ENCODE measurements at regions not wholly inside any gene's neighbourhood (a gene's known extent, or its start where the extent isn't known, plus 50 kb on each side); places are given as distances from the start of the nearest gene placed in this dataset.

- no peaks in the 10 kb centered on the region for H3K36me3 ChIP-seq (ENCODE audit: insufficient read depth, low read length)
- H3K4me3 ChIP-seq (ENCODE audit: low read length): no peak overlapping the region
- POLR2A ChIA-PET: no interaction called here
- H3K9me3 ChIP-seq (ENCODE audit: low read length): no peaks in the 10 kb centered on the region
- Mint-ChIP-seq H3K4me1 (no peaks in the 10 kb centered on the region), H3K4me3 (no peak overlapping the region), H3K27ac (no peak overlapping the region), H3K9me3 (no peaks in the 10 kb centered on the region), H3K36me3 (no peaks in the 10 kb centered on the region), H3K27me3 (no peaks in the 10 kb centered on the region)
- no peaks in the 10 kb centered on the region for H3K27me3 ChIP-seq (ENCODE audit: insufficient read depth, low read length, poor library complexity, severe bottlenecking)
- CTCF ChIA-PET: no interaction called here
- DNase-seq: no peak
- H3K27ac ChIP-seq (ENCODE audit: low read depth, low read length): no peak overlapping the region
- no peaks in the 10 kb centered on the region for H3K4me1 ChIP-seq (ENCODE audit: insufficient read depth, low read length)
Measured at GRCh38 chr9:7691909-7692308, 107.7 kb downstream of the DMAC1 start.

GRCh38 chr9:7690014-7690413, 109.6 kb downstream of the DMAC1 start:
- Mint-ChIP-seq H3K9me3 (no peaks in the 10 kb centered on the region), H3K27ac (no peak overlapping the region), H3K36me3 (no peaks in the 10 kb centered on the region), H3K27me3 (no peaks in the 10 kb centered on the region), H3K4me3 (no peak overlapping the region), H3K4me1 (no peaks in the 10 kb centered on the region)
- ChIA-PET CTCF (no interaction called here), POLR2A (no interaction called here)
- Histone ChIP-seq H3K27me3 (ENCODE audit: insufficient read depth, low read length, poor library complexity, severe bottlenecking) (no peaks in the 10 kb centered on the region), H3K9me3 (ENCODE audit: low read length) (no peaks in the 10 kb centered on the region), H3K27ac (ENCODE audit: low read depth, low read length) (no peak overlapping the region), H3K4me1 (ENCODE audit: insufficient read depth, low read length) (no peaks in the 10 kb centered on the region), H3K36me3 (ENCODE audit: insufficient read depth, low read length) (no peaks in the 10 kb centered on the region), H3K4me3 (ENCODE audit: low read length) (no peak overlapping the region)
- no peak for DNase-seq

GRCh38 chr9:7688626-7689025, 111.0 kb downstream of the DMAC1 start:
- H3K4me1 Mint-ChIP-seq: no peaks in the 10 kb centered on the region
- no peaks in the 10 kb centered on the region for H3K4me1 ChIP-seq (ENCODE audit: insufficient read depth, low read length)
- H3K27ac Mint-ChIP-seq: no peak overlapping the region
- no peak overlapping the region for H3K4me3 ChIP-seq (ENCODE audit: low read length)
- H3K27me3 ChIP-seq (ENCODE audit: insufficient read depth, low read length, poor library complexity, severe bottlenecking): no peaks in the 10 kb centered on the region
- no peaks in the 10 kb centered on the region for H3K27me3 Mint-ChIP-seq
- H3K36me3 ChIP-seq (ENCODE audit: insufficient read depth, low read length): no peaks in the 10 kb centered on the region
- no peak for DNase-seq
- H3K9me3 ChIP-seq (ENCODE audit: low read length): no peaks in the 10 kb centered on the region
- CTCF ChIA-PET: no interaction called here
- no peaks in the 10 kb centered on the region for H3K9me3 Mint-ChIP-seq
- POLR2A ChIA-PET: no interaction called here
- H3K27ac ChIP-seq (ENCODE audit: low read depth, low read length): no peak overlapping the region
- no peak overlapping the region for H3K4me3 Mint-ChIP-seq
- H3K36me3 Mint-ChIP-seq: no peaks in the 10 kb centered on the region

GRCh38 chr9:7676609-7677156, 122.9 kb downstream of the DMAC1 start:
- no peaks in the 10 kb centered on the region for H3K4me1 ChIP-seq (ENCODE audit: insufficient read depth, low read length)
- POLR2A ChIA-PET: no interaction called here
- Mint-ChIP-seq H3K4me1 (no peaks in the 10 kb centered on the region), H3K9me3 (no peaks in the 10 kb centered on the region), H3K27me3 (peaks cover 3 to 5% of the 10 kb centered on the region in 2 donors), H3K36me3 (peaks cover 0 to 14% (median 0%) of the 10 kb centered on the region in 3 donors), H3K27ac (no peak overlapping the region), H3K4me3 (no peak overlapping the region)
- DNase-seq: no peak
- no peak overlapping the region for H3K27ac ChIP-seq (ENCODE audit: low read depth, low read length)
- H3K27me3 ChIP-seq (ENCODE audit: insufficient read depth, low read length, poor library complexity, severe bottlenecking): no peaks in the 10 kb centered on the region
- no peak overlapping the region for H3K4me3 ChIP-seq (ENCODE audit: low read length)
- CTCF ChIA-PET: no interaction called here
- no peaks in the 10 kb centered on the region for H3K36me3 ChIP-seq (ENCODE audit: insufficient read depth, low read length)
- H3K9me3 ChIP-seq (ENCODE audit: low read length): no peaks in the 10 kb centered on the region

GRCh38 chr9:7671847-7672246, 127.7 kb downstream of the DMAC1 start:
- no peak overlapping the region for H3K4me3 Mint-ChIP-seq
- no peaks in the 10 kb centered on the region for H3K9me3 Mint-ChIP-seq
- H3K36me3 Mint-ChIP-seq: no peaks in the 10 kb centered on the region
- Histone ChIP-seq H3K27me3 (ENCODE audit: insufficient read depth, low read length, poor library complexity, severe bottlenecking) (no peaks in the 10 kb centered on the region), H3K4me3 (ENCODE audit: low read length) (no peak overlapping the region), H3K9me3 (ENCODE audit: low read length) (no peaks in the 10 kb centered on the region), H3K4me1 (ENCODE audit: insufficient read depth, low read length) (no peaks in the 10 kb centered on the region), H3K36me3 (ENCODE audit: insufficient read depth, low read length) (no peaks in the 10 kb centered on the region), H3K27ac (ENCODE audit: low read depth, low read length) (no peak overlapping the region)
- H3K4me1 Mint-ChIP-seq: no peaks in the 10 kb centered on the region
- no peak for DNase-seq
- H3K27me3 Mint-ChIP-seq: peaks cover 0 to 4% of the 10 kb centered on the region in 2 donors
- CTCF ChIA-PET: no interaction called here
- POLR2A ChIA-PET: no interaction called here
- peak overlapping the region in 1 of 8 donors; percentile 41 for H3K27ac Mint-ChIP-seq

- Histone ChIP-seq H3K4me1 (ENCODE audit: insufficient read depth, low read length) (no peaks in the 10 kb centered on the region), H3K27ac (ENCODE audit: low read depth, low read length) (no peak overlapping the region), H3K4me3 (ENCODE audit: low read length) (no peak overlapping the region), H3K9me3 (ENCODE audit: low read length) (no peaks in the 10 kb centered on the region), H3K36me3 (ENCODE audit: insufficient read depth, low read length) (no peaks in the 10 kb centered on the region), H3K27me3 (ENCODE audit: insufficient read depth, low read length, poor library complexity, severe bottlenecking) (no peaks in the 10 kb centered on the region)
- no peaks in the 10 kb centered on the region for H3K9me3 Mint-ChIP-seq
- DNase-seq: no peak
- H3K27me3 Mint-ChIP-seq: peaks cover 5 to 8% of the 10 kb centered on the region in 2 donors
- no peak overlapping the region for H3K27ac Mint-ChIP-seq
- ChIA-PET POLR2A (no interaction called here), CTCF (no interaction called here)
- no peaks in the 10 kb centered on the region for H3K4me1 Mint-ChIP-seq
- H3K36me3 Mint-ChIP-seq: peaks cover 0 to 1% (median 0%) of the 10 kb centered on the region in 3 donors
- no peak overlapping the region for H3K4me3 Mint-ChIP-seq
Measured at GRCh38 chr9:7668541-7668940, 131.0 kb downstream of the DMAC1 start.

GRCh38 chr9:7665874-7666273, 133.7 kb downstream of the DMAC1 start:
- H3K9me3 Mint-ChIP-seq: no peaks in the 10 kb centered on the region
- Histone ChIP-seq H3K36me3 (ENCODE audit: insufficient read depth, low read length) (no peaks in the 10 kb centered on the region), H3K4me1 (ENCODE audit: insufficient read depth, low read length) (no peaks in the 10 kb centered on the region), H3K27ac (ENCODE audit: low read depth, low read length) (no peak overlapping the region), H3K9me3 (ENCODE audit: low read length) (no peaks in the 10 kb centered on the region), H3K4me3 (ENCODE audit: low read length) (no peak overlapping the region), H3K27me3 (ENCODE audit: insufficient read depth, low read length, poor library complexity, severe bottlenecking) (no peaks in the 10 kb centered on the region)
- peaks cover 4 to 8% of the 10 kb centered on the region in 2 donors for H3K27me3 Mint-ChIP-seq
- CTCF ChIA-PET: no interaction called here
- POLR2A ChIA-PET: no interaction called here
- H3K4me3 Mint-ChIP-seq: no peak overlapping the region
- no peak for DNase-seq
- no peak overlapping the region for H3K27ac Mint-ChIP-seq
- H3K36me3 Mint-ChIP-seq: peaks cover 0 to 1% (median 0%) of the 10 kb centered on the region in 3 donors
- H3K4me1 Mint-ChIP-seq: no peaks in the 10 kb centered on the region

GRCh38 chr9:7659766-7660165, 139.8 kb downstream of the DMAC1 start:
- peaks cover 0 to 3% (median 0%) of the 10 kb centered on the region in 3 donors for H3K36me3 Mint-ChIP-seq
- H3K4me3 ChIP-seq (ENCODE audit: low read length): no peak overlapping the region
- H3K27ac Mint-ChIP-seq: no peak overlapping the region
- DNase-seq: no peak
- H3K27me3 ChIP-seq (ENCODE audit: insufficient read depth, low read length, poor library complexity, severe bottlenecking): no peaks in the 10 kb centered on the region
- no peak overlapping the region for H3K4me3 Mint-ChIP-seq
- peaks cover 0 to 2% (median 0%) of the 10 kb centered on the region in 5 donors for H3K9me3 Mint-ChIP-seq
- H3K36me3 ChIP-seq (ENCODE audit: insufficient read depth, low read length): no peaks in the 10 kb centered on the region
- H3K27ac ChIP-seq (ENCODE audit: low read depth, low read length): no peak overlapping the region
- CTCF ChIA-PET: no interaction called here
- H3K4me1 ChIP-seq (ENCODE audit: insufficient read depth, low read length): no peaks in the 10 kb centered on the region
- H3K27me3 Mint-ChIP-seq: peaks cover under 1 to 4% of the 10 kb centered on the region in 2 donors
- no peaks in the 10 kb centered on the region for H3K4me1 Mint-ChIP-seq
- POLR2A ChIA-PET: no interaction called here
- no peaks in the 10 kb centered on the region for H3K9me3 ChIP-seq (ENCODE audit: low read length)

- Mint-ChIP-seq H3K4me3 (no peak overlapping the region), H3K9me3 (peaks cover 0 to 2% (median 0%) of the 10 kb centered on the region in 5 donors), H3K27ac (no peak overlapping the region), H3K36me3 (peaks cover 0 to 3% (median 0%) of the 10 kb centered on the region in 3 donors), H3K4me1 (peaks cover 0 to 5% (median 5%) of the 10 kb centered on the region in 3 donors), H3K27me3 (no peaks in the 10 kb centered on the region)
- ChIA-PET POLR2A (no interaction called here), CTCF (interaction anchor here (0.6 kb wide), 1 partner anchor 1193 kb away, joined by 3 read pairs; no protein-coding TSS in a partner anchor)
- H3K4me3 ChIP-seq (ENCODE audit: low read length): no peak overlapping the region
- no peaks in the 10 kb centered on the region for H3K4me1 ChIP-seq (ENCODE audit: insufficient read depth, low read length)
- H3K9me3 ChIP-seq (ENCODE audit: low read length): no peaks in the 10 kb centered on the region
- H3K36me3 ChIP-seq (ENCODE audit: insufficient read depth, low read length): no peaks in the 10 kb centered on the region
- H3K27ac ChIP-seq (ENCODE audit: low read depth, low read length): no peak overlapping the region
- no peaks in the 10 kb centered on the region for H3K27me3 ChIP-seq (ENCODE audit: insufficient read depth, low read length, poor library complexity, severe bottlenecking)
- DNase-seq: no peak
Measured at GRCh38 chr9:7656636-7657035, 142.9 kb downstream of the DMAC1 start.

All from CD8-positive, alpha-beta memory T cell (primary cell).